Activated CD4-positive, alpha-beta T cell treated with anti-CD3 and anti-CD28 coated beads, Interleukin-2, amount 10 ng/mL, durations not matched to agents 7 days and 5 days (primary cell): ENCODE measurements at regions not wholly inside any gene's neighbourhood (a gene's known extent, or its start where the extent isn't known, plus 50 kb on each side); places are given as distances from the start of the nearest gene placed in this dataset.

Experiments used
- CTCF ChIA-PET: fragments of 350-600 bp; sonication (Branson Sonifier 250); formaldehyde crosslinking; loops from one replicate; lab custom pipeline; 2021; ENCODE audit warnings: antibody characterized with exemption; lab: Charles Lee
- POLR2A ChIA-PET: fragments of 350-600 bp; sonication (Branson Sonifier 250); formaldehyde crosslinking; loops from one replicate; lab custom pipeline; 2021; ENCODE audit warnings: antibody characterized with exemption; lab: Charles Lee
- DNase-seq: peaks from one replicate; pipeline ENCODE4 v3.0.0-alpha.2; 2020
- H3K27ac Mint-ChIP-seq: one replicate; pipeline ENCODE4 v1.8.0; 2021; ENCODE audit warnings: mild to moderate bottlenecking, moderate library complexity, mixed read lengths
- H3K27me3 Mint-ChIP-seq: one replicate; pipeline ENCODE4 v1.8.0; 2021; ENCODE audit warnings: mixed read lengths
- H3K36me3 Mint-ChIP-seq: one replicate; pipeline ENCODE4 v1.8.0; 2021; ENCODE audit warnings: low read depth, mixed read lengths
- H3K4me1 Mint-ChIP-seq: one replicate; pipeline ENCODE4 v1.8.0; 2021; ENCODE audit warnings: mixed read lengths
- H3K4me3 Mint-ChIP-seq: one replicate; pipeline ENCODE4 v1.8.0; 2021; ENCODE audit warnings: mild to moderate bottlenecking, moderate library complexity, mixed read lengths
- H3K9me3 Mint-ChIP-seq: one replicate; pipeline ENCODE4 v1.8.0; 2021; ENCODE audit warnings: mixed read lengths

DNA sequence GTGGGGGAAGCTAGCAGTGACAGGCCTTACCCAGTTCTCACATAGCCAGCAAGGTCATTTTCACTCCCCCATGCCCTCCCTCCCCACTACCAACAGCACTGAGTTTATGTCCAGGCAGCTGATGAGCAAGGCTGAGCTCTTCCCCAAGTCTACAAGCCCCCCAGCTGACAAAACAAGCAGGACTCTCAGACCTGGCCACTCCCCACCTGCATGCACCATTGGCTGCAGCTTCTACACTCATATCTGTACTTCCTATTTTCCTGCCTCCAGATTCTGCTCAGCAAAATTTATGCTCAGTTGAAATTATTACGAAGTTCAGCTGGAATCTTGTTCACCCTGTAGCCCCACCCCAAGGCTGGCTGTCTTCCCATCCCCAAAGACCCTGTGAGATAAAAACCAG, 339.3 kb downstream of the ARL6IP6 start:
- Mint-ChIP-seq H3K4me3 (no peak overlapping the region), H3K27ac (no peak overlapping the region), H3K36me3 (no peaks in the 10 kb centered on the region), H3K9me3 (no peaks in the 10 kb centered on the region), H3K4me1 (no peaks in the 10 kb centered on the region), H3K27me3 (no peaks in the 10 kb centered on the region)
- CTCF ChIA-PET = no interaction called here
- POLR2A ChIA-PET = no interaction called here
- DNase-seq = no peak

DNA sequence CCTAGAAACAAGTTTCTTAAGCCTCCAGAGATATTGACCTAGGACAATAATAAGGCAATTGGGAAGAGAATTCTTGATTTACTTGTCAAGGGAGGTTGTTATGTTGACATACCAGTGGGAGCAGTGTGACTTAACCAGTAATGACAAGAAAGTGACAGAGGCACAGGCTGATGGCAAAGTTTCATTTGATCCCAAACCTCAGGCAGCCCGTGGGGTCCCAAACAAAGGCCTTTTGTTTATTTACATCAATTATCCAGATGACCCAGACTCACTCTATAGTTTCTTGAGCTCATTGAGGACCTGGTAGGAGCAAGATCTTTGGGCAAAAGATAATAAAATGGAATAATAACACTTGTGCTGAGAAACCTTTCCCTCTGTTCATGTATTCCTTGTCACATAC, 336.8 kb downstream of the ARL6IP6 start:
- H3K4me3 Mint-ChIP-seq = no peak overlapping the region
- no peaks in the 10 kb centered on the region for H3K4me1 Mint-ChIP-seq
- CTCF ChIA-PET = no interaction called here
- no peak for DNase-seq
- POLR2A ChIA-PET = no interaction called here
- no peaks in the 10 kb centered on the region for H3K36me3 Mint-ChIP-seq
- H3K27ac Mint-ChIP-seq = no peak overlapping the region
- H3K27me3 Mint-ChIP-seq = no peaks in the 10 kb centered on the region
- H3K9me3 Mint-ChIP-seq = no peaks in the 10 kb centered on the region

DNA sequence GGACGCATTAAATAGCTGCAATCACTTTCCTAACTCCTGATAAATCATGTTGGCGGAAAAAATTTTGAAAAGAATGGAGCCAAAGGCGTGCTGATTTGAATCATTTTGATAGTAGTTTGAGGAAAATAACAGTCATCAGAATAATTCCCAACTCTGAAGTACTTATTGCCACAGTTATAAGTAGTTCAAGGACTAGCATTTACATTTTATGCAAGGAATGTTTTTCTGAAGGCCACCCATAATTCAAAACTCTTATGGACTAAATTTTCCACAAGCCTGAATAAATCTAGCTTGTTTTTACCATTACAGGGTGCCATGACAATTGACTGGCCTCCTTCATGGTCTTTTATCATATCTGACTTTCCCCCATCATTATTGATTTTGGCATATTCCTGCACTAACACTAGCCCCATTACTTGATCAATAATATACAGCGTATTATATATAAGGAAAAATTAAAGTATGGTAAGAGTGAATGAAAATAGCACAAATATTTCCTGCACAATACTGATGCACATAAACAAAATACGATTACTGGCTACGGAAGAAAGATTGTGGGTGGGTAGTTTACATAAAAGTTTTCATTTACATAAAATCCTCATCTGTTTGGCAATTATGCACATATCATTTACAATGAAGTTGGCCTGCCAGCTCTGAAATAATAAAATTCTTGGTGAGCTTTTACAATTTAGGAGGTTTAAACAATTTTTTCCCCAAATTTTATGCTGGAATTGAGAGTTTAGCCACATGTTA, 334.6 kb downstream of the ARL6IP6 start:
- H3K27me3 Mint-ChIP-seq = no peaks in the 10 kb centered on the region
- POLR2A ChIA-PET = no interaction called here

DNA sequence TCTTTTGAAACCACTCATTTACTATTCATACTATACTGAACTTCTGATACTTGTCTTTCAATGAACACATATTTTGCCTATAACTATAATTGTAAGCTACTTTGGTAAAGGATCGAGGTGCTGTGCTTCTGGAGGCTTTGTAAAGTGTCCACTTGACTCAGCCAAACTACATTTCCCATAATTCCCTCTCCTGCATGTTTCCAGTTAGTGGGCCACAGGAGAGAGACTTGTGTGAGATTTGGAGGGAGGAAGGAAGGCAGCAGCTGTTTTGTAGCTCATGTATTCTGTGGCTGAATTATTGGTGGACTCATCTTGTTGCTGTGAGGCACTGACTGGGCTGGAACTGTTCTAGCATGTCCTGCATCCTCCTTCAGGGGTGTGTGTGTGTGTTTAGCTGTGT, 328.8 kb downstream of the ARL6IP6 start:
- no peaks in the 10 kb centered on the region for H3K27me3 Mint-ChIP-seq
- H3K36me3 Mint-ChIP-seq = no peaks in the 10 kb centered on the region
- DNase-seq = no peak
- no peak overlapping the region for H3K27ac Mint-ChIP-seq
- H3K9me3 Mint-ChIP-seq = no peaks in the 10 kb centered on the region
- H3K4me3 Mint-ChIP-seq = no peak overlapping the region
- ChIA-PET CTCF (no interaction called here), POLR2A (no interaction called here)
- H3K4me1 Mint-ChIP-seq = no peaks in the 10 kb centered on the region

More for the DNA sequence above, 334.6 kb downstream of the ARL6IP6 start:
- Mint-ChIP-seq H3K4me1 (no peaks in the 10 kb centered on the region), H3K36me3 (no peaks in the 10 kb centered on the region), H3K4me3 (no peak overlapping the region), H3K9me3 (no peaks in the 10 kb centered on the region), H3K27ac (no peak overlapping the region)
- no peak for DNase-seq
- CTCF ChIA-PET = no interaction called here

DNA sequence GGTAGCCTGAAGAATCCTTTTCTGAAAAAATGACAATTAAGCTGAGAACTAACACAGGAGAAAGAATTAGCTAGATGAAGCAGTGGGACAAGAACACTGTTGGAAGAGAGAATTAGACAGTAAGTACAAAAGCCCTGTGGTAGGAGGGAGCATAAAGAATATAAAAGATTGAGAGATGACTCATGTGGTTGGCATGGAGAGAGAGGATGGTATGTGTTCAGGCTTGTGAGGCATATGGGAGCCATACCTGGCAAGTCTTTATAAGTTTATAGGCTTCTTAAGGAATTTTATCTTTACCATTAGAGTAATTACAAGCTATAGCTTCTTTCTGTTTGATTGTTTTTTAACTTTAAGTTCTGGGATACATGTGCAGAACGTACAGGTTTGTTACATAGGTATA, 325.0 kb downstream of the ARL6IP6 start:
- Mint-ChIP-seq H3K27ac (no peak overlapping the region), H3K9me3 (no peaks in the 10 kb centered on the region), H3K4me1 (no peaks in the 10 kb centered on the region), H3K27me3 (no peaks in the 10 kb centered on the region), H3K4me3 (no peak overlapping the region), H3K36me3 (no peaks in the 10 kb centered on the region)
- ChIA-PET POLR2A (no interaction called here), CTCF (no interaction called here)
- no peak for DNase-seq

DNA sequence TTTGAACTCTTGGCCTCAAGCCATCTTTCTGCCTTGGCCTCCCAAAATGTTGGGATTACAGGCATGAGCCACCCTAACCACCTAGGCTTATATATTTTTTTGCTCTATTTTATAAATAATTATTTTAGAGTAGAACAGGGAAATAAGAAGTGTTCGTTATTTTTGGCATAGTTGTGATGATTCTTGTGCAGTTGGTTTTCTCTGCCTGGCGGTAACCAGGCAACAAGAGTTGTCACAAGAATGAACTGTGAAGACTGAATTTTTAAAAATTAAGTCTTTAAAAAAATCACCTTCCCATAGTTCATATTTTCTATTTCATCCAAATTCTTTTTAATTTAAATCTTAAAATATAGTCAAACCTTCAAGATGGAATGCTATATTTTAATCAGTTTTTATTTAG, 310.2 kb downstream of the ARL6IP6 start:
- no peaks in the 10 kb centered on the region for H3K4me1 Mint-ChIP-seq
- ChIA-PET POLR2A (no interaction called here), CTCF (no interaction called here)
- no peaks in the 10 kb centered on the region for H3K36me3 Mint-ChIP-seq
- H3K27ac Mint-ChIP-seq = no peak overlapping the region
- DNase-seq = no peak
- no peak overlapping the region for H3K4me3 Mint-ChIP-seq
- no peaks in the 10 kb centered on the region for H3K9me3 Mint-ChIP-seq
- H3K27me3 Mint-ChIP-seq = no peaks in the 10 kb centered on the region

DNA sequence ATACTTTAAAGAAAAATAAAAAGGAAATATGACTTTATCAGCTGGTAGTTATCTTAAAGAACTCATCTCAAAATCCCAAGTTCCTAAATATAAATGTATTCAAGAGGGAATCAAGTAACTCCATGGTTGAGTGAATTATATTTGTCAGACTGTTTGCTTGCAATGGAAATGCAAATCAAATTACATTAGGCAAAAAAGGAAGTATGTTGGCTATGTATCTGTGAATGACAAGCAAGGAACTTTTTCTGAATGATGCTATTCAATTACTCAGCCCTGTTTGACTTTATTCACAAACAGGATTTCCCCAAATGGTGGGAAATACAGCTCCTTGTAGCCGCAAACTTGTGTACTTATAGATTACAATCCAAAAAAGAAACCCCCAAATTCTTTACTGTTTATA, 309.1 kb downstream of the ARL6IP6 start:
- Mint-ChIP-seq H3K27me3 (no peaks in the 10 kb centered on the region), H3K9me3 (no peaks in the 10 kb centered on the region), H3K4me3 (no peak overlapping the region), H3K4me1 (no peaks in the 10 kb centered on the region), H3K36me3 (no peaks in the 10 kb centered on the region), H3K27ac (no peak overlapping the region)
- POLR2A ChIA-PET = no interaction called here
- no peak for DNase-seq
- CTCF ChIA-PET = no interaction called here

DNA sequence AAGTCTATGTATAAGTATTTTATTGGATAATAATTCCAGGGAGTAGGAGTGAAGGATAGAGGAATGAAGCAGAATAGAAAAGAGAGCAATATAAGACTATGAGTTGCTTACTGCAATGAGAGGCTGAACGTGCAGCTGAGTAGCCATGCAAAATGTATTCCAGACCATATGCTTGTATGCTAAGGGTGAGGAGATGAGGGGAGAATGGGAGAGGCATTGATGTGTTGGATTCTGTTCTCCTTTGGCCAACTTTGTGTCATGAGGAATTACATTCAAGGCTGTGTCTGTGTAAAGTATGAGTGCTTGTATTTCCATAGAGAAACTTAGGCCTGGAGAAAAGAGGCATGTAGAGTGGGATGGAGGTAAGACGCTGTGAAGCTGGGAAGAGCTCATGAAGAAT, 301.8 kb downstream of the ARL6IP6 start:
- no peaks in the 10 kb centered on the region for H3K27me3 Mint-ChIP-seq
- H3K9me3 Mint-ChIP-seq = peaks cover 21% of the 10 kb centered on the region
- no peaks in the 10 kb centered on the region for H3K36me3 Mint-ChIP-seq
- H3K27ac Mint-ChIP-seq = no peak overlapping the region
- DNase-seq = no peak
- ChIA-PET CTCF (no interaction called here), POLR2A (no interaction called here)
- H3K4me3 Mint-ChIP-seq = no peak overlapping the region
- H3K4me1 Mint-ChIP-seq = no peaks in the 10 kb centered on the region

DNA sequence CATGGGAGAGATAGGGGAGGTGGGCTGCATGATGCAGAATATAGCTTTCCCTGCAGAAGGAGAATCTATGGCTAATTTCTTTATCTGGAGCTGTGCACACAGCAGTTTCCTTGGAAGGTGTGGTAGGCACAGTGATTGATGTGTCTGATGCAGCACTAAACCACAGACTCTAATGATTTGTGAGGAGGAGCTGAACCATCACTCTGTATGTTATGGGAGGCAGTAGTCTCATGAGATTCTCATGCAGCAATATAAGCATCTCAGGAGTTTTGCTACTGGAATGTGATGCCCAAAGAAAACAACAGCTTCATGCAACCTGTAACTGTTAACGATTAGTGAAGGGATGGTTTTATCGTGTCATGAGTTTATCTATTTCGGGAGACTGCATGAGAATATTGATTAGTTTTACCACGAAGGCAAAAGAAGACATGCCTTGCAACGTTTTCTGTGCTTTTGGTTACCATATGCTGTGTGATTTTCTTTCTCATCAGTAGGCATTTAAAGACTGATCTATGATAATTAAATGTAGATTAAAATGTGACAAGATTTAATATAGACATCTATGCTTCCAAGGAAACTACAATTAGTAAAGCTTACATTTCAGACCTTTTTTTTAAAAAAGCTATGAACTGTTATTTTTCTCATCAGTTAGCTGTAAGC, 286.8 kb downstream of the ARL6IP6 start:
- CTCF ChIA-PET = interaction anchor here (0.5 kb wide), 1 partner anchor 50 kb away, joined by 3 read pairs; no protein-coding TSS in a partner anchor
- H3K27ac Mint-ChIP-seq = no peak overlapping the region

DNA sequence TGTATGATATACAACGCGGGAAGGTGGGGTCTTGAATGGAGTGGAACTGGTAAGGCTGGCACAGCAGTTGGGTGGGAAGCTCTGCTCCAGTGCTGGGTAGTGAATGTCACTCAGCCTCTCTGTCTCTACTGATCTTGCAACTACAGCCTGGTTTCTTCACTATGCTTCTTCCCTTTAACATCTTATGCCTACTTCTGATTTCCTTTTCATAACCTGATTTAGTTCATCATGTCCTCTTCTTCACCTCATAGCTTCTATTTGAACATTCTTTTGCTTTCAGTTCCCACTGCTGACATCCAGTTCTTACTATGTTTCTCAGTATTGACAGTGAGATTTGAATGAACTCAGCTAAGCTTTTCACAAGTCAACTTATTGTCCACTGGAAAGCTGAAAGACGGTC, 286.2 kb downstream of the ARL6IP6 start:
- Mint-ChIP-seq H3K4me1 (no peaks in the 10 kb centered on the region), H3K36me3 (no peaks in the 10 kb centered on the region), H3K4me3 (no peak overlapping the region), H3K27me3 (no peaks in the 10 kb centered on the region), H3K27ac (no peak overlapping the region), H3K9me3 (no peaks in the 10 kb centered on the region)
- DNase-seq = no peak
- CTCF ChIA-PET = no interaction called here
- POLR2A ChIA-PET = no interaction called here

More for the DNA sequence above, 286.8 kb downstream of the ARL6IP6 start:
- Mint-ChIP-seq H3K4me3 (no peak overlapping the region), H3K4me1 (no peaks in the 10 kb centered on the region), H3K27me3 (no peaks in the 10 kb centered on the region), H3K9me3 (no peaks in the 10 kb centered on the region), H3K36me3 (no peaks in the 10 kb centered on the region)
- DNase-seq = no peak
- POLR2A ChIA-PET = no interaction called here

DNA sequence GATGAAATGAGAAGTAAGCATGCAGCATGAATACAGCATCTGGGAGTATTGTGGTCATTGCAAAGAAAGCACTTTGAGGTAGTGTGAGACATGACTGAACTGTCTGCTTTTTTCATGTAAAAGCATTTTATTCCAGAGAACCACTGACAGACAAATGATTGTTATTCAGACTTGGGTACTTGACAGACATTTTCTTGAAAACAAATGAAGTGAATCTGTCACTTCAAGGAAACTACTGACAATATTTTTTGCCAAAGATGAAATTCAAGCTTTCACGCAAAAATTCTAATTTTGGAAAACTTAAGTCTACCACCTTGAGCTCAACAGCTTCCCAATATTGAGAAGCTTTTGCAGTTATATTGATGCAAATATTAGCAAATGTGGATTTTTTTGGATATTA, 255.7 kb downstream of the ARL6IP6 start:
- Mint-ChIP-seq H3K36me3 (no peaks in the 10 kb centered on the region), H3K27ac (no peak overlapping the region), H3K27me3 (no peaks in the 10 kb centered on the region), H3K4me1 (no peaks in the 10 kb centered on the region), H3K9me3 (peaks cover 11% of the 10 kb centered on the region), H3K4me3 (no peak overlapping the region)
- no peak for DNase-seq
- ChIA-PET POLR2A (no interaction called here), CTCF (no interaction called here)

DNA sequence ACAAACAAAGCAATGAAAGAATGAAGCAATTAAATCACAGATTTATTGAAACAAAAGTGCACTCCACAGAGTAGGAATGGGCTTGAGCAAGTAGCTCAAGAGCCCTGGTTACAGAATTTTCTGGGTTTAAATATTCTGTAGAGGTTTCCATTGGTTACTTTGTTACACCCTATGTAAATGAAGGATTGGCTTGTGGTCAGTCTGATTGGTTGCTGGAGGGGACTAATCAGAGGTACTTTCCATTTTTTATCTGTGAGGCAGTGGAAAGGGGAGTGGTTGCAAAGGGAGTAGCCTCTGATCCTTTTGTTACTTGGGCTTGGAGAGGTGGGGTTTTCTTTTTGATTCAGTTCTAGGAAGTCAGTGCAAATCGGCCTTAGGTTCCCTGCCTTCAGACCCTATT, 253.3 kb downstream of the ARL6IP6 start:
- ChIA-PET CTCF (no interaction called here), POLR2A (no interaction called here)
- Mint-ChIP-seq H3K4me1 (no peaks in the 10 kb centered on the region), H3K9me3 (peaks cover 17% of the 10 kb centered on the region), H3K27me3 (no peaks in the 10 kb centered on the region), H3K36me3 (no peaks in the 10 kb centered on the region), H3K27ac (peak overlapping the region; percentile 6), H3K4me3 (no peak overlapping the region)
- DNase-seq = no peak

DNA sequence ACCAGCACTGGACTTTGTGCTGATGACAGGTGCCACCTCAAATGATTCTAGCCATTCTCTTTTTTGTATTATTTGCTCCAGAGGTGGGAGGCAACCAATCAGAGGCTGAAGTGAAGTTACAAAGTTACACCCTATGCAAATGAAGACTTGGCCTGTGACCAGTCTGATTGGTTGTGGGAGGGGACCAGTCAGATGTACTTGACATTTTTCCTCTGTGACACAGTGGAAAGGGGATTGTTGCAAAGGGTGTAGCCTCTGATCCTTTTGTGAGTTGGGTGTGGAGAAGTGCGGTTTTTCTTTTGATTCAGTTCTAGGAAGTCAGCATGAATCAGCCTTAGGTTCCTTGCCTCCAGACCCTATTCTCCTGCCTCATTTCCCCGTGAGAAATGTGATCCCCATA, 244.0 kb downstream of the ARL6IP6 start:
- ChIA-PET CTCF (no interaction called here), POLR2A (no interaction called here)
- no peak for DNase-seq
- H3K9me3 Mint-ChIP-seq = no peaks in the 10 kb centered on the region
- H3K27ac Mint-ChIP-seq = no peak overlapping the region
- H3K4me1 Mint-ChIP-seq = no peaks in the 10 kb centered on the region
- no peaks in the 10 kb centered on the region for H3K36me3 Mint-ChIP-seq
- no peaks in the 10 kb centered on the region for H3K27me3 Mint-ChIP-seq
- H3K4me3 Mint-ChIP-seq = no peak overlapping the region

DNA sequence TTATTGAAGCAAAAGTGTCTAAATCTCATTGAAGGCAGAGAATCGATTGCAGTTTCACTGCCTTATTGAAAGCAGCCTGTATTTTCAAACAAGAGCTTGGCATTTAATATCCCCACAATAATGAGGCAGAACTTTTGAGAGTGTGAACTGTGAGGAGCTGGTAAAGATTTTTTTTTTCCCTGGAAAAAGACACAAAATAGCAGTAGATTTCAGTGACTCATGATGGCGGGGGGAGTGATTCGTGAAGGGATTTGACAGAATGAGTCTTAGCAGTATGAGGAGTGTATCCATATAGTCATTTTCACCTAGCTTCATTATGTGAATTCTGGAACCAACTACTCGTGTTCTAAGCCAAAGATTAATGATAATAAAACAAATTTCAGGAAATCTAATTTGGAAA, 242.9 kb downstream of the ARL6IP6 start:
- H3K27me3 Mint-ChIP-seq = no peaks in the 10 kb centered on the region
- ChIA-PET POLR2A (no interaction called here), CTCF (no interaction called here)
- H3K27ac Mint-ChIP-seq = no peak overlapping the region
- no peaks in the 10 kb centered on the region for H3K9me3 Mint-ChIP-seq
- H3K36me3 Mint-ChIP-seq = no peaks in the 10 kb centered on the region
- no peaks in the 10 kb centered on the region for H3K4me1 Mint-ChIP-seq
- no peak for DNase-seq
- no peak overlapping the region for H3K4me3 Mint-ChIP-seq
